Adrenal gland (tissue), 9 donors: ENCODE measurements at regions not wholly inside any gene's neighbourhood (a gene's known extent, or its start where the extent isn't known, plus 50 kb on each side); places are given as distances from the start of the nearest gene placed in this dataset.

Experiments used
- DNase-seq, 7 donors: peaks; one replicate each; pipeline ENCODE4 v3.0.0-alpha.2; 2019 to 2020
- H3K27ac ChIP-seq, 5 donors: fragments of 200-600 bp; sonication (generic) in 4 of 5; 1 replicate in 3 of 5; 2 replicates in 2 of 5; pipeline versions ENCODE4 v1.5.1 to v1.8.0; 2016 to 2020; ENCODE audit warnings: mild to moderate bottlenecking in 1 of 5
- H3K27me3 ChIP-seq: fragments of 200-600 bp; 2 replicates; pipeline ENCODE4 v1.8.0; 2021
- H3K36me3 ChIP-seq, 2 donors: fragments of 200-600 bp; replicated peaks in 1 of 2; 1 replicate in 1 of 2; 2 replicates in 1 of 2; pipeline versions ENCODE4 v1.5.1 to v1.8.0; 2018 to 2022
- H3K4me1 ChIP-seq, 2 donors: fragments of 200-600 bp; replicated peaks in 1 of 2; 1 replicate in 1 of 2; 2 replicates in 1 of 2; pipeline versions ENCODE4 v1.5.1 to v1.8.0; 2018 to 2021
- H3K4me3 ChIP-seq, 4 donors: fragments of 200-600 bp; sonication (generic) in 3 of 4; one replicate each; pipeline ENCODE4 v1.5.1; 2016 to 2018
- H3K9me3 ChIP-seq, 3 donors: fragments of 200-600 bp; sonication (generic) in 1 of 3; replicated peaks in 1 of 3; 1 replicate in 2 of 3; 2 replicates in 1 of 3; pipeline versions ENCODE4 v1.5.1 to v1.8.0; 2016 to 2021
- POLR2A ChIP-seq, 2 donors: fragments of 450-650 bp; IDR thresholded peaks; one replicate each; pipeline ENCODE4 v1.6.1; 2017; ENCODE audit warnings: antibody characterized with exemption in 2 of 2, mild to moderate bottlenecking in 2 of 2, moderate library complexity in 1 of 2
- WGBS, 4 donors: extraction: QIAGEN DNeasy Blood & Tissue Kit in 2 of 4; methylation state at CpG; one replicate each; pipeline versions ENCODE4 v1.1.5 to v1.1.7; 2013 to 2017; 5-methylcytosine and 5-hydroxymethylcytosine counted together
- intact Hi-C, 2 donors: fragments of 100-400 bp; cut with DNase I; formaldehyde crosslinking; loops; one replicate each; pipeline versions ENCODE4 v1.14.1 to v1.15.0; 2022 to 2023
- TF ChIP-seq, protein P1 (sequence below), 6 experiments: fragments of 450-650 bp in 4 of 6; fragments of 200-600 bp in 2 of 6; sonication (generic) in 1 of 6; IDR thresholded peaks; 1 replicate in 5 of 6; 2 replicates in 1 of 6; pipeline versions ENCODE4 v1.5.1 to v1.8.0; 2016 to 2021; ENCODE audit warnings: antibody characterized with exemption in 6 of 6, mild to moderate bottlenecking in 2 of 6, moderate library complexity in 1 of 6
- donor health status: healthy with polysubstance abuse.
- donor health status: Bipolar disorder and iron deficiency.
- donor health status: DM: yes; HTN: yes; CAD: no.
- donor health status: DM: no; HTN: no; CAD: no.
- donor health status: DM: no; HTN: no; CAD: no.

DNA sequence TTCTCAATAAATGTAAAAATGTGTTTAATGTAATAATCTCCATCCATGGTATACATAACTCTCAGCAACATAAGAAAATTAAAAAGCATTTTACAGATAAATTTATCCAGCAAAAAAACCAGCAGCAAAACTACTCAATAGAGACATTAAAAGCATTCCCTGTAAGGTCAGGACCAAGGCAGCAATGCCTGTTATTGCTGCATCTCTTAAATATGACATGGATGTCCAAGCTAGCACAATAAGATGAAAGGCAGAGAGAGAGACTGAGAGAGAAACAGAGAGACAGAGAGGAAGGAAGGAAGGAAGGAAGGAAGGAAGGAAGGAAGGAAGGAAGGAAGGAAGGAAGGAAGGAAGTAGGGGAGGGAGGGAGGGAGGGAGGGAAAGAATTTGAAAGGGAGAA lies 289.0 kb upstream of the PAPPA start:
- H3K27me3 ChIP-seq = no peaks in the 10 kb centered on the region
- TF ChIP-seq, protein P1, sequence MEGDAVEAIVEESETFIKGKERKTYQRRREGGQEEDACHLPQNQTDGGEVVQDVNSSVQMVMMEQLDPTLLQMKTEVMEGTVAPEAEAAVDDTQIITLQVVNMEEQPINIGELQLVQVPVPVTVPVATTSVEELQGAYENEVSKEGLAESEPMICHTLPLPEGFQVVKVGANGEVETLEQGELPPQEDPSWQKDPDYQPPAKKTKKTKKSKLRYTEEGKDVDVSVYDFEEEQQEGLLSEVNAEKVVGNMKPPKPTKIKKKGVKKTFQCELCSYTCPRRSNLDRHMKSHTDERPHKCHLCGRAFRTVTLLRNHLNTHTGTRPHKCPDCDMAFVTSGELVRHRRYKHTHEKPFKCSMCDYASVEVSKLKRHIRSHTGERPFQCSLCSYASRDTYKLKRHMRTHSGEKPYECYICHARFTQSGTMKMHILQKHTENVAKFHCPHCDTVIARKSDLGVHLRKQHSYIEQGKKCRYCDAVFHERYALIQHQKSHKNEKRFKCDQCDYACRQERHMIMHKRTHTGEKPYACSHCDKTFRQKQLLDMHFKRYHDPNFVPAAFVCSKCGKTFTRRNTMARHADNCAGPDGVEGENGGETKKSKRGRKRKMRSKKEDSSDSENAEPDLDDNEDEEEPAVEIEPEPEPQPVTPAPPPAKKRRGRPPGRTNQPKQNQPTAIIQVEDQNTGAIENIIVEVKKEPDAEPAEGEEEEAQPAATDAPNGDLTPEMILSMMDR (IDR thresholded peaks at IDR 0.05) = no peak
- no peak for TF ChIP-seq POLR2A (IDR thresholded peaks at IDR 0.05)
- DNase-seq = no peak
- no peaks in the 10 kb centered on the region for H3K36me3 ChIP-seq
- no peak overlapping the region for H3K4me3 ChIP-seq
- intact Hi-C loops = no loop called here
- H3K9me3 ChIP-seq = no peaks in the 10 kb centered on the region
- H3K27ac ChIP-seq = no peak overlapping the region
- no peaks in the 10 kb centered on the region for H3K4me1 ChIP-seq

DNA sequence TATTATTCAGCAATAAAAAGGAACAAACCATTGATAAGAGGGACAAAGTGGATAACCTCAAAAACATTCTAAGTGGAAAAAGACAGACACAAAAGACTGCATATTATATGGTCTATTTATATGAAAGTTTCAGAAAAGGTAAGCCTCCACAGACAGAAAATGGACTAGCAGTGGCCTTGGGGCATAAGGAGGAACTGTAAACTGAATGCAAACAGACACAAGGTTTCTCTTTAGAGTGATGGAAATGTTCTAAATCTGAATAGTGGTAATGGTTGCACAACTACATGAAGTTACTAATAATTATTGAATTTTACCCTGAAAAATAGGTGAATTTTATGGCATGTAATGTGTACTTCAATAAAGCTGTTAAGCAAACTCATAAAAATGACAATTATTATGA lies 286.3 kb upstream of the PAPPA start:
- no peaks in the 10 kb centered on the region for H3K9me3 ChIP-seq
- no peak overlapping the region for H3K27ac ChIP-seq
- TF ChIP-seq, protein P1 (IDR thresholded peaks at IDR 0.05) = no peak
- TF ChIP-seq POLR2A (IDR thresholded peaks at IDR 0.05) = no peak
- H3K4me1 ChIP-seq = no peaks in the 10 kb centered on the region
- no peak for DNase-seq
- no peak overlapping the region for H3K4me3 ChIP-seq
- H3K27me3 ChIP-seq = no peaks in the 10 kb centered on the region
- no peaks in the 10 kb centered on the region for H3K36me3 ChIP-seq
- intact Hi-C loops = no loop called here

DNA sequence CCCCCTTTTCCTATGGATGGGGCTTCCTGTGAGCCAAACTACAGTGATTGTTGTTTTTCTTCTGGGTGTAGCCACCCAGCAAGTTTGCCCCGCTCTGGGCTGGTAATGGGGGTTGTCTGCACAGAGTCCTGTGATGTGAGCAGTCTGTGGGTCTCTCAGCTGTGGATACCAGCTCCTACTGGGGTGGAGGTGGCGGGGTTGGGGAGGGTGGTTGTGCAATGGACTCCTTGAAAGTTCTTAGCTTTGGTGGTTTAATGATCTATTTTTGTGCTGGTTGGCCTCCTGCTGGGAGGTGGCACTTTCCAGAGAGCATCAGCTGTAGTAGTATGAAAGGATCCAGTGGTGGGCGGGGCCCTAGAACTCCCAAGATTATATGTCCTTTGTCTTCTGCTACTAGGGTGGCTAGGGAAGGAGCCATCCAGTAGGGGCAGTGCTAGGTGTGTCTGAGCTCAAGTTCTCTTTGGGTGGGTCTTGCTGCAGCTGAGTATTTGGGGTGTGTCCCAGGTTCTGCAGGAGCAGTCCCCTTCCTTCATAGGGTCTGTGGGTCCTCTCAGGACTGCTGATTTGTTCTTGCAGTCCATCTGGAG lies 275.6 kb upstream of the PAPPA start:
- 75 to 100% (median 81%) methylated on average over 1 to 3 of the region's 3 CpGs for WGBS, 4 donors
- H3K27me3 ChIP-seq = no peaks in the 10 kb centered on the region
- H3K4me1 ChIP-seq = no peaks in the 10 kb centered on the region
- H3K27ac ChIP-seq = no peak overlapping the region
- intact Hi-C loops = no loop called here
- no peak for DNase-seq
- H3K4me3 ChIP-seq = no peak overlapping the region
- TF ChIP-seq, protein P1 (IDR thresholded peaks at IDR 0.05) = no peak
- TF ChIP-seq POLR2A (IDR thresholded peaks at IDR 0.05) = no peak
- no peaks in the 10 kb centered on the region for H3K36me3 ChIP-seq
- no peaks in the 10 kb centered on the region for H3K9me3 ChIP-seq

DNA sequence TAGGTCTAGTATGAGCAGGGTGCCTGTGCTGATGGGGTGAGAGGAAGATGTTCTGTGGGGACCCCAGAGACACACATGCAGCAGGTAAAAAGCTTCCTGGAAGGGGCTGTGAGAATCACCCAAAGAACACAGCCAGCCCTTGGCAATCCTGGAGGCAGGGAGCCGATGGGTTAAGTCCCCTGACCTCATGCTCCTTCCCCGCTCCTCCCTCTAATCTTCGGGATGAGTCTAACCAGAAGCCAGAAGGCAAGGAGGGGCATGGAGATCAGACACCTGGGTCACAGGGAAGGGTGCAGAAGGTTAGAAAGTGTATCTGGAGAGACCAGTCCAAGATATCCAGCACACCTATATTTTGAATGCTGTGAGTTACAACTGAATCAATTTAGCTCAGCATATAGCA lies 274.1 kb upstream of the PAPPA start:
- WGBS, 4 donors = 36 to 46% (median 40%) methylated on average over 3 of the region's 3 CpGs
- no peaks in the 10 kb centered on the region for H3K4me1 ChIP-seq
- H3K4me3 ChIP-seq = no peak overlapping the region
- H3K27me3 ChIP-seq = no peaks in the 10 kb centered on the region
- no peaks in the 10 kb centered on the region for H3K9me3 ChIP-seq
- H3K27ac ChIP-seq = no peak overlapping the region
- intact Hi-C loops = no loop called here
- no peak for TF ChIP-seq POLR2A (IDR thresholded peaks at IDR 0.05)
- TF ChIP-seq, protein P1 (IDR thresholded peaks at IDR 0.05) = no peak
- H3K36me3 ChIP-seq = no peaks in the 10 kb centered on the region
- DNase-seq = no peak
